Lung (tissue), 11 donors: ENCODE measurements at regions not wholly inside any gene's neighbourhood (a gene's known extent, or its start where the extent isn't known, plus 50 kb on each side); places are given as distances from the start of the nearest gene placed in this dataset.

ENCODE experiments used
- ATAC-seq: fragments of 200-7000 bp; cut with Tn5 transposase; one replicate; pipeline ENCODE4 v1.9.1; 2020; ENCODE audit warnings: moderate number of reproducible peaks; ENCODE audit not compliant: insufficient read depth, low FRiP score
- DNase-seq, 3 donors: peaks; one replicate each; pipeline ENCODE4 v3.0.0-alpha.2; 2013 to 2017
- H3K27ac ChIP-seq, 2 donors: one replicate each; pipeline ENCODE4 v1.5.1; 2013; ENCODE audit warnings: mild to moderate bottlenecking in 2 of 2, moderate library complexity in 2 of 2, control low read depth in 1 of 2, inconsistent platforms in 1 of 2, low read depth in 1 of 2, low read length in 1 of 2
- H3K27me3 ChIP-seq, 3 donors: one replicate each; pipeline ENCODE4 v1.5.1; 2013; ENCODE audit warnings: low read length in 2 of 3; ENCODE audit not compliant: control insufficient read depth in 3 of 3, insufficient read depth in 3 of 3
- H3K36me3 ChIP-seq, 4 donors: one replicate each; pipeline ENCODE4 v1.5.1; 2013; ENCODE audit warnings: low read length in 4 of 4, mild to moderate bottlenecking in 1 of 4, moderate library complexity in 1 of 4; ENCODE audit not compliant: control insufficient read depth in 4 of 4, insufficient read depth in 4 of 4
- H3K4me1 ChIP-seq, 5 donors: one replicate each; pipeline ENCODE4 v1.5.1; 2013; ENCODE audit warnings: low read length in 5 of 5, mild to moderate bottlenecking in 2 of 5, moderate library complexity in 1 of 5; ENCODE audit not compliant: control insufficient read depth in 5 of 5, insufficient read depth in 5 of 5
- H3K4me3 ChIP-seq: one replicate; pipeline ENCODE4 v1.5.1; 2013; ENCODE audit warnings: mild to moderate bottlenecking, control low read depth, moderate library complexity
- H3K9ac ChIP-seq, 2 donors: one replicate each; pipeline ENCODE4 v1.5.1; 2013; ENCODE audit warnings: low read length in 2 of 2, control low read depth in 1 of 2; ENCODE audit not compliant: insufficient read depth in 1 of 2
- H3K9me3 ChIP-seq, 4 donors: one replicate each; pipeline ENCODE4 v1.5.1; 2013; ENCODE audit warnings: low read length in 3 of 4, mild to moderate bottlenecking in 1 of 4, moderate library complexity in 1 of 4; ENCODE audit not compliant: control insufficient read depth in 4 of 4, insufficient read depth in 3 of 4
- CTCF ChIP-seq: IDR thresholded peaks from 2 replicates; pipeline ENCODE4 v1.5.1; 2012; ENCODE audit warnings: mild to moderate bottlenecking; ENCODE audit errors: control extremely low read depth, extremely low read depth
- WGBS, 2 donors: extraction: QIAGEN DNeasy Blood & Tissue Kit; methylation state at CpG; one replicate each; pipeline ENCODE4 v1.1.7; 2013; 5-methylcytosine and 5-hydroxymethylcytosine counted together
- donor health status: control.
- donor health status: control.
- donor health status: Bipolar disorder and iron deficiency.
- donor health status: healthy.
- donor health status: DM: yes; HTN: yes; CAD: no.

- Histone ChIP-seq H3K36me3 (no peaks in the 10 kb centered on the region), H3K9me3 (peaks cover 0 to 2% (median under 1%) of the 10 kb centered on the region in 4 donors), H3K4me3 (no peak overlapping the region), H3K9ac (no peak overlapping the region), H3K27ac (no peak overlapping the region), H3K4me1 (peaks cover 0 to 10% (median 0%) of the 10 kb centered on the region in 5 donors), H3K27me3 (no peaks in the 10 kb centered on the region)
- ATAC-seq (no peak), DNase-seq (no peak)
- WGBS, 2 donors = 58 to 60% methylated on average over 2 of the region's 2 CpGs
- TF ChIP-seq CTCF = no peak
Measured at GRCh38 chr3:21995079-21995607, 244.1 kb upstream of the ZNF385D start.

GRCh38 chr3:22007368-22007767, 256.4 kb upstream of the ZNF385D start:
- WGBS, 2 donors = 56 to 62% methylated on average over 2 of the region's 2 CpGs
- H3K27me3 ChIP-seq = no peaks in the 10 kb centered on the region
- H3K27ac ChIP-seq = no peak overlapping the region
- H3K4me1 ChIP-seq = no peaks in the 10 kb centered on the region
- ATAC-seq = no peak
- DNase-seq = no peak
- no peak overlapping the region for H3K4me3 ChIP-seq
- no peak overlapping the region for H3K9ac ChIP-seq
- TF ChIP-seq CTCF = no peak
- H3K36me3 ChIP-seq = no peaks in the 10 kb centered on the region
- H3K9me3 ChIP-seq = no peaks in the 10 kb centered on the region

- WGBS, 2 donors = 88 to 93% methylated on average over 2 of the region's 2 CpGs
- DNase-seq (no peak), ATAC-seq (no peak)
- H3K36me3 ChIP-seq = no peaks in the 10 kb centered on the region
- no peak overlapping the region for H3K9ac ChIP-seq
- no peaks in the 10 kb centered on the region for H3K27me3 ChIP-seq
- H3K4me1 ChIP-seq = no peaks in the 10 kb centered on the region
- no peak overlapping the region for H3K27ac ChIP-seq
- H3K4me3 ChIP-seq = no peak overlapping the region
- H3K9me3 ChIP-seq = no peaks in the 10 kb centered on the region
- TF ChIP-seq CTCF = no peak
Measured at GRCh38 chr3:22010997-22011396, 260.0 kb upstream of the ZNF385D start.

GRCh38 chr3:22012471-22012870, 261.5 kb upstream of the ZNF385D start:
- Histone ChIP-seq H3K27me3 (no peaks in the 10 kb centered on the region), H3K4me3 (no peak overlapping the region), H3K9me3 (no peaks in the 10 kb centered on the region), H3K36me3 (no peaks in the 10 kb centered on the region), H3K4me1 (no peaks in the 10 kb centered on the region), H3K9ac (no peak overlapping the region), H3K27ac (no peak overlapping the region)
- ATAC-seq (no peak), DNase-seq (no peak)
- TF ChIP-seq CTCF = no peak
